CD4-positive, alpha-beta T cell treated with Interleukin-21 for 1 hour (primary cell): ENCODE measurements at regions not wholly inside any gene's neighbourhood (a gene's known extent, or its start where the extent isn't known, plus 50 kb on each side); places are given as distances from the start of the nearest gene placed in this dataset.

ENCODE experiments used
- DNase-seq: peaks from one replicate; pipeline ENCODE4 v3.0.0-alpha.2; 2020

GRCh38 chr2:219772103-219772635 lies 144.7 kb downstream of the SLC4A3 start:
- DNase-seq, result no peak

GRCh38 chr2:219772697-219773096 lies 145.3 kb downstream of the SLC4A3 start:
- DNase-seq, result no peak

- DNase-seq, result no peak
Measured at GRCh38 chr2:219775506-219775905, 148.1 kb downstream of the SLC4A3 start.

GRCh38 chr2:219777388-219777787 lies 150.0 kb downstream of the SLC4A3 start:
- no peak for DNase-seq

GRCh38 chr2:219778189-219778588 lies 150.8 kb downstream of the SLC4A3 start:
- DNase-seq, result no peak

GRCh38 chr2:219782737-219783348 lies 155.4 kb downstream of the SLC4A3 start:
- no peak for DNase-seq

- DNase-seq, result no peak
Measured at GRCh38 chr2:219783359-219783975, 156.0 kb downstream of the SLC4A3 start.

GRCh38 chr2:219784178-219784577 lies 156.7 kb downstream of the SLC4A3 start:
- no peak for DNase-seq

GRCh38 chr2:219789476-219789875 lies 162.0 kb downstream of the SLC4A3 start:
- no peak for DNase-seq

GRCh38 chr2:219792446-219792845 lies 165.0 kb downstream of the SLC4A3 start:
- no peak for DNase-seq

- no peak for DNase-seq
Measured at GRCh38 chr2:219798430-219798829, 171.0 kb downstream of the SLC4A3 start.

GRCh38 chr2:219803294-219803693 lies 175.9 kb downstream of the SLC4A3 start:
- DNase-seq, result no peak

GRCh38 chr2:219810895-219811294 lies 183.5 kb downstream of the SLC4A3 start:
- DNase-seq, result no peak

GRCh38 chr2:219812672-219813071 lies 185.2 kb downstream of the SLC4A3 start:
- no peak for DNase-seq

GRCh38 chr2:219820767-219821166 lies 193.3 kb downstream of the SLC4A3 start:
- no peak for DNase-seq

GRCh38 chr2:219823574-219823973 lies 196.1 kb downstream of the SLC4A3 start:
- no peak for DNase-seq

GRCh38 chr2:219824996-219825395 lies 197.6 kb downstream of the SLC4A3 start:
- DNase-seq, result no peak

GRCh38 chr2:219828127-219828526 lies 200.7 kb downstream of the SLC4A3 start:
- DNase-seq, result no peak

GRCh38 chr2:219829667-219830352 lies 202.4 kb downstream of the SLC4A3 start:
- no peak for DNase-seq

- no peak for DNase-seq
Measured at GRCh38 chr2:219830353-219830738, 202.9 kb downstream of the SLC4A3 start.

GRCh38 chr2:219831957-219832356 lies 204.5 kb downstream of the SLC4A3 start:
- no peak for DNase-seq

GRCh38 chr2:219832904-219833303 lies 205.5 kb downstream of the SLC4A3 start:
- no peak for DNase-seq

- no peak for DNase-seq
Measured at GRCh38 chr2:219835493-219835892, 208.1 kb downstream of the SLC4A3 start.

GRCh38 chr2:219836647-219837177 lies 209.3 kb downstream of the SLC4A3 start:
- DNase-seq, result no peak
